ENCODE measurements at regions not wholly inside any gene's neighbourhood (a gene's known extent, or its start where the extent isn't known, plus 50 kb on each side); places are given as distances from the start of the nearest gene placed in this dataset.
A peak's percentile ranks its signal among the peaks of the same experiment; 100 is the strongest.

GRCh38 chr5:20215257-20215656 is 227.3 kb upstream of the CDH18 start:
- TF ChIP-seq, protein P1, sequence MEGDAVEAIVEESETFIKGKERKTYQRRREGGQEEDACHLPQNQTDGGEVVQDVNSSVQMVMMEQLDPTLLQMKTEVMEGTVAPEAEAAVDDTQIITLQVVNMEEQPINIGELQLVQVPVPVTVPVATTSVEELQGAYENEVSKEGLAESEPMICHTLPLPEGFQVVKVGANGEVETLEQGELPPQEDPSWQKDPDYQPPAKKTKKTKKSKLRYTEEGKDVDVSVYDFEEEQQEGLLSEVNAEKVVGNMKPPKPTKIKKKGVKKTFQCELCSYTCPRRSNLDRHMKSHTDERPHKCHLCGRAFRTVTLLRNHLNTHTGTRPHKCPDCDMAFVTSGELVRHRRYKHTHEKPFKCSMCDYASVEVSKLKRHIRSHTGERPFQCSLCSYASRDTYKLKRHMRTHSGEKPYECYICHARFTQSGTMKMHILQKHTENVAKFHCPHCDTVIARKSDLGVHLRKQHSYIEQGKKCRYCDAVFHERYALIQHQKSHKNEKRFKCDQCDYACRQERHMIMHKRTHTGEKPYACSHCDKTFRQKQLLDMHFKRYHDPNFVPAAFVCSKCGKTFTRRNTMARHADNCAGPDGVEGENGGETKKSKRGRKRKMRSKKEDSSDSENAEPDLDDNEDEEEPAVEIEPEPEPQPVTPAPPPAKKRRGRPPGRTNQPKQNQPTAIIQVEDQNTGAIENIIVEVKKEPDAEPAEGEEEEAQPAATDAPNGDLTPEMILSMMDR (conservative IDR thresholded peaks at IDR 0.05; ENCODE audit: low read depth, low read length), result no peak
- no peak for DNase-seq (ENCODE audit: low read depth)

DNA sequence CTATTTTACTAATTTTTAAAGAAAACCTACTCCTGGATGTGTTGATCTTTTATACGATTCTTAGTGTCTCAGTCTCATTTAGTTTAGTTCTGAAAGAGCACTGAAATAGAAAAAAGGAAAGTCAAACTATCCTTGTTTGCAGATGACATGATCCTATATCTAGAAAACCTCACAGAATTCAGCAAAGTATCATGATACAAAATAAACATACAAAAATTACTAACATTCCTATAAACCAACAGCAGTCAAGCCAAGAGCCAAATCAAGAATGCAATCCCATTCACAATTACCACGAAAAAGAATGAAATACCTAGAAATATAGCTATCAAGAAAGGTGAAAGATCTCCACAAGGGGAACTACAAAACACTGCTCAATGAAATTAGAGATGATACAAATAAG is 225.8 kb upstream of the CDH18 start:
- DNase-seq (ENCODE audit: low read depth), result peak; percentile 14
- TF ChIP-seq, protein P1 (conservative IDR thresholded peaks at IDR 0.05; ENCODE audit: low read depth, low read length), result no peak
- no peak overlapping the region for H3K4me3 ChIP-seq (ENCODE audit: low read depth, low read length)

More at GRCh38 chr5:20215257-20215656, 227.3 kb upstream of the CDH18 start:
- no peak overlapping the region for H3K4me3 ChIP-seq (ENCODE audit: low read depth, low read length)

DNA sequence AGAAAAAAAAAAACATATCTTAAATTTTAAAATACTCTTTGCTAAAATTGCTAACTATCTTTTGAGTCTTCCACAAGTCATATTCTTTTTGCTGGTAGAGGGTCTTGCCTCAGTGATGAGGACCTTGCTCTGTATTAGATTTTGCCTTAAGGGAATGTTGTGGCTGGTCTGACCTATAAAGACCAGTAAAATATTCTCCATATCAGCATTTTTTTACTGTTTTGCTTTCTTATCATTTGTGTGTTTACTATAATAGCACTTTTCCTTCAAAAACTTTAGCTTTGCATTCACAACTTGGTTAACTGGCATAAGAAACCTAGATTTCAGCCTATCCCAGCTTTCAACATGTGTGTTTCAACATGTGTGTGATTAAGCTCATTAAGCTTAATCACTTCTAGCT is 224.7 kb upstream of the CDH18 start:
- TF ChIP-seq, protein P1 (conservative IDR thresholded peaks at IDR 0.05; ENCODE audit: low read depth, low read length), result no peak
- H3K4me3 ChIP-seq (ENCODE audit: low read depth, low read length), result no peak overlapping the region
- no peak for DNase-seq (ENCODE audit: low read depth)

- no peak overlapping the region for H3K4me3 ChIP-seq (ENCODE audit: low read depth, low read length)
- peak; percentile 4 for DNase-seq (ENCODE audit: low read depth)
- TF ChIP-seq, protein P1 (conservative IDR thresholded peaks at IDR 0.05; ENCODE audit: low read depth, low read length), result no peak
Observed at GRCh38 chr5:20166456-20166855, 178.5 kb upstream of the CDH18 start.

DNA sequence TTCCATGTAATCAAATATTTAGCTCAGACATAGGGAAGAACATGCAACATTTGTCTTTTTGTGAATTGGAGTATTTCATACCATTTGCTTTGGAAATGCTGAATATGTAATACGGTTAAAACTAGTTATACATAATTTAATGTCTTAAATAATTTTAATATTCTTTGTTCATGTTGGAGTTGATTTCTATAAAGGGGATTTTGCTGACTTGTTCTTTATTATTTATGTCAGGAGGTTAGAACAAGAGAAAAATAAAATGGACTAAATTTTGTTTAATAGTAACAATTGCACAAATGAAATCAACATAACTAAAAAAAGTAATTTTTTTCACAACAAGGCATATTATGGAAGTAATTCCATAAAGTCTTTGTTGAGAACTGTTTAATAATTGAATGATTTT is 170.0 kb upstream of the CDH18 start:
- TF ChIP-seq, protein P1 (conservative IDR thresholded peaks at IDR 0.05; ENCODE audit: low read depth, low read length), result no peak

DNA sequence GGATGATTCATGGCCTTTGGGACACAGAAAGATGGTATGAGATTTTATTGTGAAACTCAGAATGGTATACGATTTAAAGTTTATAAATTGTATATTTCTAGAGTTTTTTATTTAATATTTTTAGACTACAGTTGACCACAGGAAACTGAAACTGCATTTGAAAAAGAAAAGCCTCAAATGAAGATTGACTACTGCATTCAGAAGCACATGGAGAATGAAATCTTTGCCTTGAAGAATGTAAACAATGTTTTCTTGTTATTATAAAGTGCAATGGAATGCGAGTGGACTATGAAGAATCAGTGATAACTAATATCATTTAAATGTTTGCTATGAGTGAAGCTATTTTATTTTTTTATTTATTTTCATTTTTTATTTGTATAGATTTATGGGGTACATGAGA is 169.1 kb upstream of the CDH18 start:
- TF ChIP-seq, protein P1 (conservative IDR thresholded peaks at IDR 0.05; ENCODE audit: low read depth, low read length), result no peak
- DNase-seq (ENCODE audit: low read depth), result peak; percentile 39
- H3K4me3 ChIP-seq (ENCODE audit: low read depth, low read length), result no peak overlapping the region

More for the DNA sequence above, 170.0 kb upstream of the CDH18 start:
- no peak overlapping the region for H3K4me3 ChIP-seq (ENCODE audit: low read depth, low read length)
- no peak for DNase-seq (ENCODE audit: low read depth)

- no peak for DNase-seq (ENCODE audit: low read depth)
- no peak overlapping the region for H3K4me3 ChIP-seq (ENCODE audit: low read depth, low read length)
- TF ChIP-seq, protein P1 (conservative IDR thresholded peaks at IDR 0.05; ENCODE audit: low read depth, low read length), result no peak
Observed at GRCh38 chr5:20145240-20145639, 157.2 kb upstream of the CDH18 start.

Measured in choroid plexus epithelial cell (primary cell).